ENCODE measurements at regions not wholly inside any gene's neighbourhood (a gene's known extent, or its start where the extent isn't known, plus 50 kb on each side); places are given as distances from the start of the nearest gene placed in this dataset.

DNA sequence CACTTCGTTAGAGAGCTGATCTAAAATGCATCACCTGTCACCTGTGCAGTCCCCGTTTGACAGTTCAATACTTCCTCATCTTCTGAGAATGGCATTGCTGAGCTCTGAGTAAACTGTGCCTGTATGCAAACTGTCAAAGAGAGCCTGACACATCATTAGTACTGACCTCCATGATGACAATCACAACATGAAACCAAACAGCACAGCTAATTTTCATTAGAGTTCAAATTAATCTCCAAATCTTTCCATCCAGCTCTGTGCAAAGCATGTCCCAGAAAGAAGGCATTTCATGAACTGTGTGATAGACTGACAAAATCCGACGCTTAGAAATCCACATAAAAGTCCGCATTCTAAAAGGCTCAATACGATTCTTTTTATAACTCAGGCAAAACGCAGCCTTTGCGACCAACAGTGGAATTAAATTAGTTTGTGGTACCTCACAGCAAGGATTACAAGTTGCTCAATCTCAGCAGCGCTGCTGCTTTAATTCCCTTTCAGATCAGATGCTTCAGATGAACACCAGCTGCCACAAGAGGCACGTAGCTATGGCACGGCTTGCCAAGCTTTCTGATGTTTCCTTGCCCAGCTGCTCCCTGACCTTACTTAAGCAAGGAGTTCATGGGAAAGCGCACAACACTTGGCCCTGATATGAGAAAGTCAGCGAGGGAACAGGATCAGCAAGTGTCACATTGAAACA lies 765.5 kb upstream of the PRMT6 start:
- H3K27ac ChIP-seq (ENCODE audit: extremely low read length, insufficient read depth, low read length), result no peak overlapping the region
- WGBS (ENCODE audit: low lambda C conversion rate), result 12% methylated on average over 11 of the region's 13 CpGs
- no peak overlapping the region for H2AFZ ChIP-seq (ENCODE audit: low read length)
- DNase-seq (ENCODE audit: low spot score) (no peak), ATAC-seq (no peak), FAIRE-seq (no peak)
- BruUV-seq (replicated peaks), result no TSS peak
- ChIA-PET CTCF (ENCODE audit: low intra/inter-chr PET ratio, low total read pairs) (no interaction called here), POLR2A (no interaction called here)
- TF ChIP-seq, protein P1, sequence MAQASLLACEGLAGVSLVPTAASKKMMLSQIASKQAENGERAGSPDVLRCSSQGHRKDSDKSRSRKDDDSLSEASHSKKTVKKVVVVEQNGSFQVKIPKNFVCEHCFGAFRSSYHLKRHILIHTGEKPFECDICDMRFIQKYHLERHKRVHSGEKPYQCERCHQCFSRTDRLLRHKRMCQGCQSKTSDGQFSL (CRISPR knock-in tag; IDR thresholded peaks at IDR 0.05), result no peak
- TF ChIP-seq ZMYM3 (CRISPR knock-in tag; IDR thresholded peaks at IDR 0.05), result no peak
- no peak for TF ChIP-seq HNF4G (IDR thresholded peaks at IDR 0.05; ENCODE audit: borderline replicate concordance, low read depth, low read length)
- TF ChIP-seq HNF4G (CRISPR knock-in tag; IDR thresholded peaks at IDR 0.05; ENCODE audit: borderline replicate concordance, low read depth), result no peak
- no peak for TF ChIP-seq ADNP (CRISPR knock-in tag; IDR thresholded peaks at IDR 0.05)
- TF ChIP-seq, protein P2, sequence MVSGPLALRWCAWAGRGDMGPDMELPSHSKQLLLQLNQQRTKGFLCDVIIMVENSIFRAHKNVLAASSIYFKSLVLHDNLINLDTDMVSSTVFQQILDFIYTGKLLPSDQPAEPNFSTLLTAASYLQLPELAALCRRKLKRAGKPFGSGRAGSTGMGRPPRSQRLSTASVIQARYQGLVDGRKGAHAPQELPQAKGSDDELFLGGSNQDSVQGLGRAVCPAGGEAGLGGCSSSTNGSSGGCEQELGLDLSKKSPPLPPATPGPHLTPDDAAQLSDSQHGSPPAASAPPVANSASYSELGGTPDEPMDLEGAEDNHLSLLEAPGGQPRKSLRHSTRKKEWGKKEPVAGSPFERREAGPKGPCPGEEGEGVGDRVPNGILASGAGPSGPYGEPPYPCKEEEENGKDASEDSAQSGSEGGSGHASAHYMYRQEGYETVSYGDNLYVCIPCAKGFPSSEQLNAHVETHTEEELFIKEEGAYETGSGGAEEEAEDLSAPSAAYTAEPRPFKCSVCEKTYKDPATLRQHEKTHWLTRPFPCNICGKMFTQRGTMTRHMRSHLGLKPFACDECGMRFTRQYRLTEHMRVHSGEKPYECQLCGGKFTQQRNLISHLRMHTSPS (CRISPR knock-in tag; IDR thresholded peaks at IDR 0.05; ENCODE audit: low read depth), result no peak
- no peak for TF ChIP-seq ZFYVE20 (CRISPR knock-in tag; IDR thresholded peaks at IDR 0.05; ENCODE audit: borderline replicate concordance, low read depth)
- TF ChIP-seq BHLHE40 (IDR thresholded peaks at IDR 0.05; ENCODE audit: low read length), result no peak
- TF ChIP-seq, protein P3, sequence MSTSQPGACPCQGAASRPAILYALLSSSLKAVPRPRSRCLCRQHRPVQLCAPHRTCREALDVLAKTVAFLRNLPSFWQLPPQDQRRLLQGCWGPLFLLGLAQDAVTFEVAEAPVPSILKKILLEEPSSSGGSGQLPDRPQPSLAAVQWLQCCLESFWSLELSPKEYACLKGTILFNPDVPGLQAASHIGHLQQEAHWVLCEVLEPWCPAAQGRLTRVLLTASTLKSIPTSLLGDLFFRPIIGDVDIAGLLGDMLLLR (CRISPR knock-in tag; IDR thresholded peaks at IDR 0.05), result no peak
- TF ChIP-seq SRF (IDR thresholded peaks at IDR 0.05; ENCODE audit: low read depth, low read length), result no peak
- no peak for TF ChIP-seq CREBL2 (CRISPR knock-in tag; IDR thresholded peaks at IDR 0.05; ENCODE audit: borderline replicate concordance)
- TF ChIP-seq ZBTB8A (CRISPR knock-in tag; IDR thresholded peaks at IDR 0.05; ENCODE audit: borderline replicate concordance, low read depth), result no peak
- no peak for TF ChIP-seq RNF219 (CRISPR knock-in tag; IDR thresholded peaks at IDR 0.05)
- no peak for TF ChIP-seq ZNF24 (IDR thresholded peaks at IDR 0.05)
- TF ChIP-seq ZNF589 (CRISPR knock-in tag; conservative IDR thresholded peaks at IDR 0.05), result no peak
- no peaks in the 10 kb centered on the region for H3K79me2 ChIP-seq (ENCODE audit: insufficient read depth, low read length)
- H3K4me2 ChIP-seq (ENCODE audit: low read depth, low read length), result no peak overlapping the region
- peaks cover 57% of the 10 kb centered on the region for H3K9me3 ChIP-seq (ENCODE audit: low read length)
- H3K36me3 ChIP-seq (replicated peaks in 1 of 2; ENCODE audit: control insufficient read depth in 1 of 2, insufficient read depth in 2 of 2, low read length in 2 of 2), result no peaks in the 10 kb centered on the region
- H3K4me1 ChIP-seq (ENCODE audit: insufficient read depth, low read length), result no peaks in the 10 kb centered on the region
- H3K9ac ChIP-seq (ENCODE audit: insufficient read depth, low read depth, low read length), result no peak overlapping the region
- H3K4me3 ChIP-seq (replicated peaks in 1 of 3; ENCODE audit: insufficient read depth in 1 of 3, low read depth in 2 of 3, low read length in 3 of 3), result no peak overlapping the region
- H4K20me1 ChIP-seq (ENCODE audit: insufficient read depth, low read length), result no peaks in the 10 kb centered on the region
- no peaks in the 10 kb centered on the region for H3K27me3 ChIP-seq (ENCODE audit: control insufficient read depth in 1 of 2, insufficient read depth in 2 of 2, low read length in 2 of 2)
- intact Hi-C loops (cut with micrococcal nuclease; ENCODE audit: unreplicated experiment), result no loop called here
- in situ Hi-C loops (cut with HindIII; ENCODE audit: extremely low pct_ligation_motif_present, low pct_unique_long_range_greater_than_20kb), result no loop called here
